Hematopoietic multipotent progenitor cell treated with erythropoietin and hydrocortisone succinate and interleukin-3 and kit ligand, for 8 days (in vitro differentiated cells): ENCODE measurements at regions not wholly inside any gene's neighbourhood (a gene's known extent, or its start where the extent isn't known, plus 50 kb on each side); places are given as distances from the start of the nearest gene placed in this dataset.

ENCODE experiments used
- DNase-seq: peaks from one replicate; pipeline ENCODE4 v3.0.0-alpha.2; 2015

DNA sequence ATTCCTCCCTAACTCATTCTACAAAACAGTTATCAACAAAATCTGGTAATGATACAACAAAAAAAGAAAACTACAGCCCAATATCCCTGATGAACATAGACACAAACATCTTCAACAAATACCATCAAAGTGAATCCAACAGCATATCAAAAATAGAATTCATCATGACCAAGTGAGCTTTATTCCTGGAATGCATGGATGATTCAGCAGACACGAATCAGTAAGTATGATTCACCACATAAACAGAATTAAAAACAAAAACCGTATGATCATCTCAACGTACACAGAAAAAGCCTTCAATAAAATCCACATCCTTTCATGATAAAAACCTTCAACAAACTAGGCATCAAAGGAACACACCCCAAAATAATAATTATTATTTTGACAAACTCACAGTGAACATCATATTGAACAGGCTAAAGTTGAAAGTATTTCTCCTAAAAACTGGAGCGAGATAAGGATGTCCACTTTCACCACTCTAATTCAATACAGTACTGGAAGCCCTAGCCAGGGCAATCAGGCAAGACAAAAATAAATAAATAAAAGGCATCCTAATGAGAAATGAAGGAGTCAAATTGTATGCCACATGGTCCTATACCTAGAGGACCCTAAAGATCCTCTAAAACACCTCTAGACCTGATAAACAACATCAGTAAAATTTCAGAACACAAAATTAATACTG, 305.1 kb upstream of the RGMB start:
- no peak for DNase-seq

DNA sequence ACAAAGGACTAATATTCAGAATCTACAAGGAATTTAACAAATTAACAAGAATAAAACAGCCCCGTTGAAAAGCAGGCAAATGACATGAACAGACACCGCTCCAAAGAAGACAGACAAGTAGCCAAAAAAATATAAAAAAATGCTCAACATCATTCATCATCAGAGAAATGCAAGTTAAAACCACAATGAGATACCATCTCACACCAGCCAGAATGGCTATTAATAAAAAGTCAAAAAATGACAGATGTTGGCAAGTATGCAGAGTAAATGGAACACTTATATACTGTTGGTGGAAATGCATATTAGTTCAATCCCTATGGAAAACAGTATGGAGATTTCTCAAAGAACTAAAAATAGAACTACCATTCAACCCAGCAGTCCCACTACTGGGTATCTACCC, 302.7 kb upstream of the RGMB start:
- no peak for DNase-seq

DNA sequence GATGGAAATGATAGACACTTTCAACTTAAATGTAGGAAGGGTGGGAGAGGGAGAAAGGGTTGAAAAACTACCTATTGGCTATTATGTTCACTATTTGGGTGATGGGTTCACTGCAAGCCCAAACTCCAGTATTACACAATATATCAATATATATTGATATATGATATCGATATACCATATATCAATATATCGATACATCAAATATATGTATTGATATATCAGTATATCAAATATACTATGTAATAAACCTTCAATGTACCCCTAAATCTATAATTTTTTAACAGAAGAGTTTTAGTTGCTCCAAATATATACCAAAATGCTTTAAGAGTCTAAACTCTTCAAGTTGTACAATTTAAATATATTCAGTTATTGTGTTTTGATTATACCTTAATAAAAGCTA, 302.0 kb upstream of the RGMB start:
- DNase-seq, result no peak

DNA sequence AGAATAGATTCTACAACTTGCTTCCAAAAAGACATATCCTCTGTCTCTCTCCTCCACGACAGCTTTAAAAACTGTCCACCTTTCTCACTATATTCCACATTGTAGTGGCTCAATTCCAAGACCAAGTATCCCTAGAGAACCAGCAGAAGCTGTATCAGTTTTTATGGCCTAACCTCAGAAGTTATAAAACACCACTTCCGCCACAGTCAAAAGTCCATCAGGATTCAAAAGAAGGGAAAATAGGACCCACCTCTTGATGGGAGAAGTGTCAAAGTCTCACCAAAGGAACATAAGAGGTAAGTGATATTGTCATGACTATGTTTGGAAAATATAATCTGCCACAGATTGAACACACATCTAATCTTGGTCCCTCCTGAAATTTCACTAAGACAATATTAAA, 299.2 kb upstream of the RGMB start:
- no peak for DNase-seq

DNA sequence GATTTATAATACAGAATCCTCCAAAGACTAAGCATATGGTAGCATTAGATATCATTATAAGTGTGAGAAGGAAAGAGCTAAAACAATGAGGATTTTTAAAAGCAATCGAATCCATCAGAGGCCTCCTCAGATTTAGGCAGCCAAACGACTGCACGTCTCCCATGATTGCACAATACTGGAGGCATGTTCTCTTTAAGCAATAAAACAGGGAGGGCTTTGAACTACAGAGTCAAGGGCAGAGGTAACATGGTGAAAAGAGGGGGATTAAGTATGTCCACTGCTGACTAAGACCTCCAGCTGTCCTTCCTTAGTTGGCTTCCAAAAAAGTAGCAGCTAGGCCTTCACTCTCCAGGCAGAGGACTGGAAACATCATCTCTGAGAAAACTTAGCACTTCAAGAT, 298.7 kb upstream of the RGMB start:
- no peak for DNase-seq

DNA sequence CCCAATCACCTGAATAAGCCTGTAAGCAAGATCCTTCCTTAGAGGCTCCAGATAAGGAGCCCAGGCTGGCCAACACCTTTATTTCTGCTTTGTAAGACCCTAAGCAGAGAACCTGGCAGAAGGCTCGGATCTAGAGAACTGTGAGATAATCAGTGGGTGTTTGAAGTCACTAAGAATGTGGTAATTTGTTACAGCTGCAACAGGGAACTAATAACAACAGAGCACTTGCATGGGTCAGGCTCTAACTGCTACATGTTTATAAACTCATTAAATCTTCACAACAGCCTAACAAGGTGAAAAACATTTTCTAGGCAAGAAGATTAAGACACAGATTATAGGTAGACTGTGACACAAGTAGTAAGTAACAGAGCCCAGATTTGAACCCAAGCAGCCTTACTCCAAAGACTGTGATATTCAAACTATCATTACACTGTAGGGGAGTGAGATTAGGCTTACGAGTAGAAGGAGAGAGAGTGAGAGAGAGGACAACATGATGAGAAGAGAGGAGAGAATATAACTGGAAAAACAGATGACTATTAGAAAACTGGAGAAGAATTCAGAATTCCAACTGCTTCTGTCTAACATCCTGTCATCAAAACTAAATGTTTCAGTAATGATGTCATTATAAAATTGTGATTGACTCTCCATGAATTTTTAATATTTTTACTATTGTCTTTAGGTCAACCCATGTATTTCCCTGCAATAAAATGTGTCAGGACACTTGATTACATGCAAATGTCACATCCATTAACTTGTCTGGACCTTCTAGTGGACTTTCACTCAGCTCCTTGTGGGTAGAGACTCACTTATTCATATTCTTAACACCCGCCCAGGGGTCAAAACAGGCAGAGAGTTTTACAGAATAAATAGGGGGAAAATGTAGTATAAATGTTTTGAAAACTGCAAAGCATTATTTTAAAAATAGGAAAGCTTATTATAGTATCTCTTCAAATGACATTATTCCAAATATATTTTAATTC, 290.9 kb upstream of the RGMB start:
- DNase-seq, result no peak

DNA sequence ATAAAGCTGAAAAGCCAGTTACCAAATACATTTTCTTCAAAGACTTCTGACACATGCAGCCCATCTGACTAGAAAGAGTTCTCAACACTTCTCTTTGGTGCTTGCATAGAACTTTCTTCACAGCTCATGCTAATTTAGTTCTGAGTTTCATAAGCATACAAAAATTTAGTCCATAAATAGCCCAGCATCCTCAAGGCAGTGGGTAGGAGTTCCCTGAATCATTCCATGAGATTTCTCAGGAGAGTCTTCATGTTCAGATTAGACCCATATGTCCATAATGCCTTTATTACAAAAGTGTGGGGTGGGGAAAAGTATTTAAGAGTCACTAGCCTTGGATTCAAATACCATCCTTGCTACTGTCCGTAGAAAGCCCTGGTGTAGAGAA, 290.2 kb upstream of the RGMB start:
- DNase-seq, result no peak

DNA sequence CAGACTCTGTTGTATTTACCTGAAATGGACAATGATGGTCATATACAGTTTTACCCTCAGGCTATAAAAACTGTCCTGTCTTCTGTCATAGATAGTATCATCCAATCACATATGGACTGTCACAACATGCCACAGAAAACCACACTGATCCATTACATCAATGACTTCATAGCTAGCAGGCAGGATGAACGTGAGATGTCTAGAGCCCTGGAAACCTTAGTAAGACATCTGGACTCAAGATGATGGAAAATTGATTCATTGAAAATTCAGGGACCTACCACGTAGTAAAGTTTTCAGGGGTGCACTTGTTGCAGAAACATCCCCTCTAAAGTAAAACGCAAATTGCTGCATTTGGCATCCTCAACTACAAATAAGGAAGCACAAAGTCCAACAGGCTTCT, 284.4 kb upstream of the RGMB start:
- DNase-seq, result no peak

DNA sequence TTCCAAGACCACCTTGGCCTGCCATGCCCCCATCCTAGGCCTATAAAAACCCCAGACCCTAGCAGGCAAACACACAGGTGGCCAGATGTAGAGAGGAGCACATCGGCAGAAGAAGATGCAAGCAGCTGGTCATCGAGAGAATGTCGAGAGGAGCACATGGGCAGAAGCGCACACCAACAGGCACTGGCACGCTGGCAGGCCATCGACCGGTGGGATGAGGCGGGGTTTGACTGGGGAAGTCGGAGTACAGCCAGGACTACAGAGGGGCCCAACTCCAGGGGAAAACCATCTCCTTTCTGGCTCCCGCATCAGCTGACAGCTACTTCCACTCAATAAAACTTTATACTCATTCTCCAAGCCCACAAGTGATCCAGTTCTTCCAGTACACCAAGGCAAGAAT, 283.1 kb upstream of the RGMB start:
- no peak for DNase-seq

DNA sequence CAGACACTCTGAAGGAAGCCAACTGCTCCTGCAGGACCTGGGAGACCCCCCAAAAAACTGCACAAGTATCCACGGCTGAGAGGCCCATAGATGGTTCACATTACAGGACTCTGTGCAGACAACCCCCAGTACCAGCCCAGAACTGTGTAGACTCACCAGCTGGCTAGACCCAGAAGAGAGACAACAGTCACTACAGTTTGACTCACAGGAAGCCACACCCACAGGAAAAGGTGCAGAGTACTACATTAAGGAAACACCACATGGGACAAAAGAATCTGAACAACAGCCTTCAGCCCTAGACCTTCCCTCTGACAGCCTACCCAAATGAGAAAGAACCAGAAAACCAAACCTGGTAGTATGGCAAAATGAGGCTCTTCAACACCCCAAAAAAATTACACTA, 281.2 kb upstream of the RGMB start:
- no peak for DNase-seq

DNA sequence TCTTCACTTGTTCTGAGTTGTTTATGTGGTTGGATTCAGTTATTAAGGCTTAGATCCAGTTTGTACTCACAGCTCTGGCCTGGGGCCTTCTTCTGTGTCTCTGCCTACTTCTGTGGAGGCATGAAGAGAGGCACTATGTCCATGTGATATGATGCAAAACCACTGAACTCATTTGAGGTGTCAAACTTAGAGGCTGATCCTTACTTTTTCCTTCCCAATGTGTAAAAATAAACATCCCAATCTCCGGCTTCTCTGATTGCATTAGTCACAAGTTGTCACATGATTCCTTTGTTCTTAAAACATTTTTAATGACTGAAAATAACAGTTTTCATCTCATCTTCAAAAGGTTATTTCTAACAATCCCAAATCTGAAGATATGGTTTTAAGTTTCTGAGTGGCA, 276.0 kb upstream of the RGMB start:
- no peak for DNase-seq

DNA sequence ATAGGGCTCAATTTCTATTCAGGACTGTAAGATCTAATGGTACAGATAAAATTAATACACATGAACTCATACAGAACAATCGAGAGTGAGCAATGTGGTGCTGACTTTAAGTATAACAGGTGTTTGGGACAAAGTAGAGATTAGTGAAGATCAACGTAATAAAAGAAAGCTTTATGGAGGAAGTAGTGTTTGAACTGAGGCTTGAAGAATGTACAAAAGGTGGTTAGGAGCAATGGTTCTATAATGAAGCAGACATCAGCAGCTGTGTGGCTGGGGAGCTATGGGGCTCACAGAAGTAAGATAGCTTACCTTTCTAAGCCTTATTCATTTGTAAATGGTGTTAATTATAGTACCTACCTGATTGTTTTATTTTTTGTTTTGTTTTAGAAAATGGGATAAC, 275.4 kb upstream of the RGMB start:
- no peak for DNase-seq

DNA sequence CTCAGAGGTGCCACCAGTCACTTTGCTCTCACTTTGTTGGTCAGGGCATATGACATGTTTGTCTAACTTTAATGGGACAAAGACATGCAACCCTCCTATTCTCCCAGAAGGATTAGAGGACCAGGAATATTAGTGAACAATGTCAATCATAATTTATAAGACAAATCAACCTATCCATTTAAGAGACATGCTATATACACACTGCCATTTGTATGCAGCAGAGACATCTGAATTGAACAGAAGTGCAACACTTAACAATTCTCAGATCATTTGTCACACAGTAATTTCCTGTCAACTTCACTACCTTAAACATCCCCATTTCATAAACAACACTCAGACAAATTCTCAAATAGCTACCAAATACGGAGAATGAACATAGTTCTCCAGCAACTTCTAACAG, 273.6 kb upstream of the RGMB start:
- DNase-seq, result no peak

DNA sequence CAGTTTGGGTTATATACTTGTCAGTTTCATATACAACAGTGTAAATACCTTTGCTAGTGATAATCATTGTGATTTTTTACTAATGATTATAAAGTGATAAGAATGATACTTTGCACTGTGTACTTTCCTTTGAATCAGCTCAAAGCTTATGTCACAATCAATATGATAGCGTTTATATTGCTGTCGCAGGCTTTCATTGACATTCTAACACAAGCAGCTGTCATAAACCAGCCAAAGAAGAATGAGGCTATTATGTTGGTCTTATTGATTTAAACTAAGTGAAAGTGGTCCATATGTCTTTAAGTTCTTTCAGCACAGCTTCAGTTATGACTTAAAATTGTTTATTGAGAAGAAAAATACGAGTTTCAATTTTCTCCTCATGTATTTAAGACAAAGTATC, 272.7 kb upstream of the RGMB start:
- no peak for DNase-seq

DNA sequence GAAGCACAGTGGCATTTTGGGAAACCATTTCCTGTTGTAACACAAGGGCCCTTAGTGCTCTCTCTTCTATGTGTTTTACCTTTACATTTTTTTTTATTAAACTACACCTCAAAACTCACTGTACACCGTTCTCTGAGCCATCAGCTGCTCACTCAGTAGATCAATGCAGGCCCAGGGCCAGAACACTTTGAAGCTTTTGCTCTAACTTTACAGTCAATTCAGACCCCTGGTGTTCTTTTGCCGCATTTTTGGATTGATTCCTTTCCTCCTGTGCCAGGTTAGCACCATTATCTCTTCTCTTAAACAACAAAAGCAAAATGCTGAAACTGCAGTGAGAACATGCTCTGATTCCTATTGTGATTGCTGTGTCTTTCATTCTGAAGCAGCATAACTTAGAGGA, 269.8 kb upstream of the RGMB start:
- DNase-seq, result no peak

DNA sequence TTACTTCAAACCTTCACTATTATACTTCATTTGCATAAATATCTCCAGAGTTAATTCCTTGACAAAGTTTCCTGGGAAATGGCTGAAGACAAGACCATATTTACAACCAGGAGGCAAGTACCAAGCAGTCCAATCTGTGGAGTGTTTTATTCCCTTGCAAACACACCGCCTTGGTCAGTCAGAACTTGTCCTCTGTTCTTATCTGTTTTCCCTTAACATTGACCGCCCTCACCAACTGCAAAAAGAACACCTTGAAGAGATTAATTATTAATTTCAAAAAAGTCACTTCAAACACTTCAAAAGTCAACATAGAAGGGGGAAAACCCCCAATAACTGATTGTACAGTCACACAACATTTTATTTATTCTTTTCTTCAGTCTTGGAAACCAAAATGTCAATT, 269.0 kb upstream of the RGMB start:
- no peak for DNase-seq

DNA sequence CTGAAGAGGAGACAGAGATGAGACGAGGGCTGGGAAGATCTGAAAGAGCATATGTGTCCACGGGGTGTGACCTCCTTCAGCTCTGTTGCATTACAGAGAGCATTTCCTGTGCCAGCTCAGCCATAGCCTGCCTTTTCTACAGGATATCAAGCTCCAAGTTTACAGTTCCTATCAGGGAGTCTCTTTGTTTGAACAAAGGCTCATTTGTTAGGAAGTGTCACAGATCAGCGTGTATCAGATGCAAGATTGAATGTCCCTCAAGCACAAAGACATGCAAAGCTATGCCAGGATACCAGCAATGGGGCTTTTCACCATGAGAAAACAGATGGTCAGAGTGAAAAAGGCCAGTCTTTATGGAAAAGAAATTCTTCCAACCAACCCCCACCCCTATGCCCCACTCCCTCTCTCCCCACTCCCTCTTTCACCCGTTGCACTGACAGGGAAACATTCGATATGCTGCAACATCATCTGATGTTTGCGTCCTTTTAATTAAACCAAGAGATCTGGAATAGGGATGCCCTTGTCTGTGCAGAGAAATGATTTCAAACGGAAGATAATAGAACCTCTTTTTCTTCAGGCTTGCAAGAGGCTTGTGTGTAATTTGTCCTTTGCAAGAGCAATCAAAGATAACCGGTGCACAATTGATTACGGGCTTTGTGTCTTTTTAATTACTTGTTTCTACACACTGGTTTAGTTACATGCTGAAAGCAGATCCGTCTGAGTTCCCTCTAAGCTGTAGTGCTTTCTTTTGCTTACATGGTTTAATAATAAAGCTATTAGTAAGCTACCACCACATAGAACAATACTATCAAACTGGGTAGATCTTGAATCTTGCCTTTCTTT, 263.1 kb upstream of the RGMB start:
- no peak for DNase-seq

DNA sequence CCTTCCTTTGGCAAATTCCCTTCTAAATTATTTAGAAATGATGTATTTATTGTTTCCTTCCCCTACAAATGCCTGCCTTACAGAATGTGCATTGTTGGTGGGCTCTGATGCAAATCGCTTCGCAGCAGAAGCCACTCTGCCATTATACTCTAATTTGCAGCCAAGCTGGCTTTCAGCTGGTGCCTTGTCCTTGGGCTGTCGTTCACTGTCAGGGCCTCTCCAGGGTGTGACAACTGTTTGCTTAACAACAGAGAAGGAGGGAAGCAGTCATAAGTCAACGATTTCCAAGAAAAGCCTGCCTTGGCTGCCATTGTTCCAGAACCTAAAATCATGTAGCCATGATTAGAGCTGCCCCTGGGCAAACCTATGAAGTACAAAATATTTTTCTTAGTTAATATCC, 260.1 kb upstream of the RGMB start:
- no peak for DNase-seq

DNA sequence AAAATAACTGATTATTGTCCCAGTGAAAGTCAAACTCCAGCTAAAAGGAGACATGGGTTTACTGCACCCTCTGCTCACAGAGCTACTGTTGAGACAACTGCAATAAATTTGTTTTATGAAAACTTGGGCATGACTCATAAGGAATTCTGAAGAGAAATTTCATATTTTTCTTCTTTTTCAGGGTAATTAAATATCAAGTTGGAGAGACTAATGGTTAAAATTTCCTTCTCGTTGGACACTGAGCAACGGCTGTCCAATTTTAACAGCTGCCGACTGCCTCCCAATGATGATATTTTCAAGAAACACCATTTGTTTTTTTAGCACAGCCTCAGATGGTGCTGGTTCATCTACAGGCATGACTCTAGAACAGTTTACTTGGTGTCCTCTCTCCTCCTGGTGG, 259.2 kb upstream of the RGMB start:
- DNase-seq, result no peak

DNA sequence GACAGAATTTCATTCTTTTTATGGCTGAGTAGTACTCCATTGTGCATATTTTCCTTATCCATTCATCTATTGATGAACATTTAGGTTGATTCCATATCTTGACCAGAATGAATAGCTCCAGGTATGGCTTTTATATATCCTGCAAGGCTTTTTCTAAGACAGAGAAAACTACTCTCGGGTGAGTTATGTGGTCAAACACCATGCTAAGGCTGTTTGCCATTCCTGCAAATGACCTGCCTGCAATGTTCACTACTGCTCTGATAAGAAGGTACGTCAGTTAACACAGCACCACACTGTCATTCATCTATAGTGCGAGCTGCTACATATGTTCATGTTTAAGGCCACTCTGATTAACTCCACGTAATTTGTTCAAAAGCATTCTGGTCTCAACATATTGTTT, 256.8 kb upstream of the RGMB start:
- no peak for DNase-seq

DNA sequence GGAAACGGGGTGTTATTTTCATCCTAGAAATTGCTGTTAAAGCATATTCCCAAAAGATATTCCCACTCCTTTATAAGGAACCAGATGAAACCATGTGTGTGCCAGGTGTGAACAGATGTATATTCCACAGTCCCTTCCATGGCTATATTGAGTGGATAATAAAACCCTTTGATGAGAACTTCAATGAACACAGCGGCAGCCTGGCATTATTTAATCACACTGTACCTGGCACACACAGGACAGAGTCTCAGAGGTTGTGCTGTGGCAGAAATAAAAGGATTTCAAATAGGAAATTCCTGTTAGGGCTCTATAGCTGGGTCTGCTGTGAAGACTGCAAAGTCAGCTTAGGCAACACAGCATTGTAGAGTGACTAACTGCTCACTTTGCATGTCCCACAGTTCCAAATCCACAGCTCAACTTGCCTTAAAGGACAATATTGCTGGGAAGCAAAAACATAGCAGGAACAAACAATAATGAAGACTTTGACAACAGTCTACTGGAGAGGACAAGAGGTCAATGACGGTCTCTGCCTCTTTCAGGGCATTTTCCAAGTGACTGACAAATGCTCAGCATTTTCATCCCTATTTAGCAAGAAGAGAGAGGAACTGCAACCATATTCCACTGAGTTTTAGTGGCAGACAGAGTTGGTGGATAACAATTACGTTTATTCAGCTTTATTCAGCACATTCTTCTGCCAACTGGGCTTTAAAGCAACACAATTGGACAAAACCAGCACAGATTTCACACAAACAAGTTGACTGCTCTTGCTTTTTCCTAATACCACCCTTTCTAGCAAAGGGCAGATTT, 255.7 kb upstream of the RGMB start:
- no peak for DNase-seq

DNA sequence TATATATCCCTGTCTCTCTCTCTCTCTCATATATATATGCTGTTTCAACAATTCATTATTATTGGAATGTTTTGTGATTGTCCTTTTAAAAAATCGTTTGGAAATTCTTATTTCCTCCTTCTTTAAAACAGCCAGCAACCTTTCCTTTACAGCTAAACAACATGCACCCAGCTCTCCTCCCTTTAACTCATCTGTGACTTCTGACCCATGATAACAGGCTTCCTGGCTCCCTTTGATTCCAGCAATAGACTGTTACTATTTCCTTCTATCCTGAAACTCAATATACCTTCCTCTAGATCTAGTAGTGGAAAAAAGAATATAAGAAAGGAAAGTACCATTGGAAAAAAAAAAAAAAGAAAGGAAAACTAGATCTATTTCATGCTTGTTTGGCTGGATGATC, 254.7 kb upstream of the RGMB start:
- DNase-seq, result no peak

DNA sequence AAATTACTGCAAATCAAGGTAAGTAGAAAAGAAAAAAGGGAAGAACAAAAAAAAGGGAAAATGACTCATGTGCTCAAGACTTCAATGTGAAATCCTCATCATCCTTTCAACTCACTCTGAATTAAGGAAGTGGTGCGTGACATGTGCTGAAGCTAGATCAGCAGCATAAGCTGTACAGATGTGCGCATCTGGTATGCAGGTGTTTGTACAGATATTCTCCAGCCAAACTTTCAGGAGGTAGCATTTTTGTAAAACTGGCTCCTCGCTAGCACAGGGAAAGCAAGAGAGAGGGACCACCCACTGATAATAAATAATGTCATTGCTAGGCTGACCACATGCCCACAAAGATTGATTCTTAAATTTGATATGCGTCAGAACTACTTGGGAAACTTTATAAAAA, 253.9 kb upstream of the RGMB start:
- no peak for DNase-seq
